Epithelial cell of esophagus (primary cell): ENCODE measurements at regions not wholly inside any gene's neighbourhood (a gene's known extent, or its start where the extent isn't known, plus 50 kb on each side); places are given as distances from the start of the nearest gene placed in this dataset.
"Not testable (repeated sequence)": the region's sequence is repeated elsewhere in the genome, so short reads cannot be mapped to it uniquely, and the experiment has no call there.

Source experiments
- DNase-seq: peaks from one replicate; pipeline ENCODE4 v3.0.0; 2010; ENCODE audit warnings: low read depth
- H3K4me3 ChIP-seq: 2 replicates; pipeline ENCODE4 v1.5.1; 2011; ENCODE audit warnings: mild to moderate bottlenecking, low read length, control low read depth
- CTCF ChIP-seq: IDR thresholded peaks from 2 replicates; pipeline ENCODE4 v1.5.1; 2011; ENCODE audit warnings: low read depth, mild to moderate bottlenecking, low read length, control low read depth, inconsistent platforms; ENCODE audit not compliant: insufficient read depth; ENCODE audit errors: missing control alignments

- not testable (repeated sequence) for DNase-seq, H3K4me3 ChIP-seq
Measured at GRCh38 chr3:195999176-195999575, 82.7 kb downstream of the TFRC start.

- not testable (repeated sequence) for H3K4me3 ChIP-seq, DNase-seq
Measured at GRCh38 chr3:195996314-195996713, 85.6 kb downstream of the TFRC start.

GRCh38 chr3:195994343-195994742 lies 86.0 kb upstream of the TNK2 start:
- DNase-seq = peak; percentile 57
- peak; percentile 37 for TF ChIP-seq CTCF
- H3K4me3 ChIP-seq = not testable (repeated sequence)

GRCh38 chr3:195993671-195994070 lies 85.3 kb upstream of the TNK2 start:
- not testable (repeated sequence) for DNase-seq, H3K4me3 ChIP-seq

- not testable (repeated sequence) for H3K4me3 ChIP-seq, DNase-seq
Measured at GRCh38 chr3:195992956-195993595, 84.7 kb upstream of the TNK2 start.

- not testable (repeated sequence) for H3K4me3 ChIP-seq, DNase-seq
Measured at GRCh38 chr3:195991986-195992385, 83.6 kb upstream of the TNK2 start.

GRCh38 chr3:195991243-195991642 lies 82.9 kb upstream of the TNK2 start:
- H3K4me3 ChIP-seq, DNase-seq: not testable (repeated sequence)

GRCh38 chr3:195990841-195991174 lies 82.5 kb upstream of the TNK2 start:
- H3K4me3 ChIP-seq = peak overlapping the region; percentile 54
- DNase-seq = not testable (repeated sequence)

GRCh38 chr3:195989921-195990840 lies 81.8 kb upstream of the TNK2 start:
- DNase-seq = peak; percentile 72
- peak overlapping the region; percentile 54 for H3K4me3 ChIP-seq

- H3K4me3 ChIP-seq = peak overlapping the region; percentile 48
- peak; percentile 13 for DNase-seq
Measured at GRCh38 chr3:195989197-195989920, 81.0 kb upstream of the TNK2 start.

GRCh38 chr3:195988764-195989163 lies 80.4 kb upstream of the TNK2 start:
- DNase-seq = not testable (repeated sequence)
- H3K4me3 ChIP-seq = peak overlapping the region; percentile 19

GRCh38 chr3:195987001-195987400 lies 78.7 kb upstream of the TNK2 start:
- DNase-seq, H3K4me3 ChIP-seq: not testable (repeated sequence)

GRCh38 chr3:195986576-195986975 lies 78.2 kb upstream of the TNK2 start:
- not testable (repeated sequence) for DNase-seq, H3K4me3 ChIP-seq

- not testable (repeated sequence) for DNase-seq, H3K4me3 ChIP-seq
Measured at GRCh38 chr3:195985348-195985920, 77.1 kb upstream of the TNK2 start.

GRCh38 chr3:195984392-195985030 lies 76.2 kb upstream of the TNK2 start:
- not testable (repeated sequence) for DNase-seq, H3K4me3 ChIP-seq

- peak; percentile 55 for DNase-seq
- H3K4me3 ChIP-seq = not testable (repeated sequence)
Measured at GRCh38 chr3:195983880-195984279, 75.5 kb upstream of the TNK2 start.

- not testable (repeated sequence) for DNase-seq, H3K4me3 ChIP-seq
Measured at GRCh38 chr3:195982754-195983153, 74.4 kb upstream of the TNK2 start.

GRCh38 chr3:195981778-195982177 lies 73.4 kb upstream of the TNK2 start:
- DNase-seq, H3K4me3 ChIP-seq: not testable (repeated sequence)
